ENCODE measurements at regions not wholly inside any gene's neighbourhood (a gene's known extent, or its start where the extent isn't known, plus 50 kb on each side); places are given as distances from the start of the nearest gene placed in this dataset.
"Not testable (repeated sequence)": the region's sequence is repeated elsewhere in the genome, so short reads cannot be mapped to it uniquely, and the experiment has no call there.

DNA sequence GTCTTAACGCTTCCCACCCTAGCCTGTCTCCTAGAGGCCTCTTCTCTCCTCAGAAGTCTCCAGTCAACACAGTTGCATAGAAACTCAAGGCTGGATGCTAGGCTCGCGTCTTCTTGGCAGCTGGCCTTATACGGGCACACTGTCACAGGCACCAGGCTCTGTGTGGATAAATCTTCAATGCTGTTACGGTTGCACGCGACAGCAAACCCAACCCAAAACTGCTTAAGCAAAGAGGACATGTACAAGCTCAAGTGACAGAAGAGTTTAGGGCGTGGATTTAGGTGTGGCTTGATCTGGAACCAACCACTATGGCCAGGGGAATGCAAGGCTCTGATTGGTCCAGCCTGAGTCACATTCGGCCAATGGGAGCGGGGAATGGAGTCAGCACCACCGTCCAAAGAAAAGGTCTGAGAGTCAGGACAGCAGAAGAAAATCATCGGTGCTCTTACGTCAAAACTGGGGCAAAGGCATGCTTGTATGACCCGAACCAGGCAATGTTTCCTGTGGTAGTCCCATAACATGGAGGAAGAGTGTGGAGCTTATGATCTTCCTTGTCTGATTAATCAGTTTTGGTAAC lies 65.1 kb upstream of the ZNG1B start:
- not testable (repeated sequence) for TF ChIP-seq CTCF (conservative IDR thresholded peaks at IDR 0.05); ZFX (IDR thresholded peaks at IDR 0.05)

Data from C4-2B (cell line).